ENCODE measurements at regions not wholly inside any gene's neighbourhood (a gene's known extent, or its start where the extent isn't known, plus 50 kb on each side); places are given as distances from the start of the nearest gene placed in this dataset.

- DNase-seq: no peak
These were observed 862.3 kb upstream of the PRMT6 start for GRCh38 chr1:106194206-106194605.

DNA sequence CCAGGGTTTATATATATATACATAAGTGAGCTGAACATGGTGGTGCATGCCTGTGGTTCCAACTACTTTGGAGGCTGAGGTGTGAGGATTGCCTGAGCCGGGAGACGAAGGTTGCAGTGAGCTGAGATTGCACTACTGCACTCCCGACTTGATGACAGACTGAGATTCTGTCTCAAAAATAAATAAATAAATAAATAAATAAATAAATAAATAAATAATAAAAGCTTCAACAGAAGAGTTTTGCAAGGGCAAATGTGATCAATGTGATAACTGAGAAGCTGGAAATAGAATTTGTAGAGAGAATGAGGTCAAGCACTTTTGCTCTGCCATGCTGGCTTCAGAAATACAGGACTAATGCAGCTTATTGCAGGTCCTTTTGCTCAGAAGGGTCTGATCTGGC is 855.8 kb upstream of the PRMT6 start:
- DNase-seq: no peak

DNA sequence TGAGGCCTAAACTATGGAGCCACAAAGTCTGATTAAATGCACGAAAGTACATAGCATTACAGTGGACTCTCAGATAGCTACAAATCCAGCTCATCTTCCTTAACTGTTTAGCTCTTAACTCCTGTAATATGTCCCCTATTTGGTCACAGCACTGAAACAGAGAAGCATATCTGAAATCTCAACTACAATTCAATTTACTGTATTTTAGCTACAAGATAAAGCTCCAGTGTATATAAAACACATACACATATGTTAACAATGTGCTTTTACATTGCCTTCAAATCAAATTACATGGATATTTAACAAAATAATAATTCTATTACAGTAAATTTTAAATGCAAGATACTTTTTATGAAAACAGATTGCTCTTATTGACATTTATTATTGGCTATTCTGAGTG is 849.3 kb upstream of the PRMT6 start:
- no peak for DNase-seq

DNA sequence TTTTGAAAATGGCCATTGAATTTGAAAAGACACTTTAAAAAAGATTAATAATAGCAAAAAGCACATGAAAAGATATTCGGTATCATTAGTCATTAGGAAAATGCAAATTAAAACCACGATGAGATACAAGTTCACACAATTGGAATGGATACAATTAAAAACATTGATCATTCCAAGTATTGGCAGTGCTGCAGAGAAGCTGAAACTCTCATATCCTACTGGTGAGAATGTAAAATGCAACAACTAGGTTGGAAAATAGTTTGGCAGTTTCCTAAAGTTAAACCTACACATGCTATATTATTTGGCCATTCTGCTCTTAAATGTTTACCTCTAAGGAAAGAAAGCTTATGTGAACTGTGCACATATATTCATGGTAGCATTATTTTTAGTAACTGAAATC is 838.7 kb upstream of the PRMT6 start:
- DNase-seq: no peak

- DNase-seq: no peak
These were observed 834.1 kb upstream of the PRMT6 start for GRCh38 chr1:106222403-106222802.

DNA sequence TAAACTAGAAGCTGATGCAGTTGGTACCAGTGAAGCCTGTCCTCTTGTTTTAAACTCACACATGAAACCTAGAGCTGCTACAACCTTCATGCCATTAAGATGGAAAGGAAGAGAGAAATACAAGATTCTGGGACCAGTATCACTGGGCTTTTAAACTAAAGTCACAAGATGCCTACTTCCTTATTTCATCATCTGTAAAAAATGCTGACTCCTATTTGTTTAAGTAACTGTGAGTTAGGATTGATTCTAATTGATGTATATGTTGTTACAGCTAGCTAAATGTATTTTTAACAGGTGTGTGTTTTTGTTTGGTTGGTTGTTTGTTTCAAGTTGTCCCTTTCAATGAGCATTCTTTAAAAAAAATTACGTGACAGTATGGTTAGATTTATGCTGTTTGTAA is 833.3 kb upstream of the PRMT6 start:
- DNase-seq: no peak

- DNase-seq: no peak
These were observed 832.0 kb upstream of the PRMT6 start for GRCh38 chr1:106224426-106224825.

DNA sequence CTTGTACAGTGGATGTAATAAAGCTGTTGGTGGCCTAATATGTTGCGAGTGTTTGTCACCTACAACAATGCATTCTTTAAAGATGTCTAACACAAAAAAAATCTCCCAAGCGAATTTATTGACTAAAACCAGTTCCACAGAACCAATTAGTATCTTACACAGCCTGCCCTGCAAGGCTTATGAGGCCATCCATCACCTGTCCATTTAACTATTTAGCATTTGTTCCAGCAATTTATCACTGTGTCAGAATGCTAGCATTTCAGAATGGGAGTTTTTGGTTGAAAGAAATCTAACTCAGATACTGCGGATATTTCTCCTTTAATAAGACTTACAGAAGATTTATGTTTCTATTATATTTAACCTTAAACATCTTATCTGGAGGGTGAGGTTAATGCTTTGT is 831.1 kb upstream of the PRMT6 start:
- no peak for DNase-seq

GRCh38 chr1:106226550-106226949 is 829.9 kb upstream of the PRMT6 start:
- DNase-seq: no peak

GRCh38 chr1:106232128-106232527 is 824.3 kb upstream of the PRMT6 start:
- DNase-seq: no peak

- no peak for DNase-seq
These were observed 823.0 kb upstream of the PRMT6 start for GRCh38 chr1:106233511-106233910.

- no peak for DNase-seq
These were observed 807.1 kb upstream of the PRMT6 start for GRCh38 chr1:106249365-106249764.

DNA sequence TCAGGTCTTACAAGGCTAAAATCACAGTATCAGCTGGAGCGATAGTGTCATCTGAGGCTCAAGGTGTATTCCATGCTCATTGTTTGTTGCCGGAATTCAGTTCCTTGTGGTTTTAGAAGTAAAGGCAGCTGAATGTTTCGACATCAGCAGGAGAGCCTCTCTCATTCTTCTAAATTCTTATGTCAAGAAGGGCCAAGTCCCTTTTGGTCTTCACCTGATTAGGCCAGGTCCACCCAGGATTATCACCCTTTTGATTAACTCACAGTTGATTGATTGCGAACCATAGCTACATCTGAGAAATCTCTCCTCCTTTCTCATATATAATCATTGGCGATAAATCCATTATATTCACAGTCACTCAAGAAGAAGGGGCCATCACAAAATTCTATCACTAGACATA is 806.7 kb upstream of the PRMT6 start:
- no peak for DNase-seq

GRCh38 chr1:106254748-106255147 is 801.7 kb upstream of the PRMT6 start:
- no peak for DNase-seq

DNA sequence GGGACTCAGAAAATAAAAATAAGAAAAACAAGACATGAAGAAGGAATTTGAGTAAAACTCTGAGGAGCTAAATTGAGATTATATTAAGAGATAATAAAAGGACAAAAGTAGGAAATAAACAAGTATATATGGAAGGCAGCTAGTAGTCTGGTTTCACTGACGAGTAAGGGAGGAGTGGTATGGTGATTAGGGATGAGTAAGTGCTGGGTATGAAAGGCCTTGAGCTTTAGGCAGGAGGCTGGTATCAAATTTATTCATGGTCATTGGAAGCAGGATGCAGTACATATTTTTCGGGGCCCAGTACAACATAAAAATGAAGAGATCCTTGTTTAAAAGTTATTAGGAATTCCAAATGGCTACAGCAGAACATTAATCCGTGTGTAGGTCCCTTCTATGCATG is 789.7 kb upstream of the PRMT6 start:
- DNase-seq: no peak

DNA sequence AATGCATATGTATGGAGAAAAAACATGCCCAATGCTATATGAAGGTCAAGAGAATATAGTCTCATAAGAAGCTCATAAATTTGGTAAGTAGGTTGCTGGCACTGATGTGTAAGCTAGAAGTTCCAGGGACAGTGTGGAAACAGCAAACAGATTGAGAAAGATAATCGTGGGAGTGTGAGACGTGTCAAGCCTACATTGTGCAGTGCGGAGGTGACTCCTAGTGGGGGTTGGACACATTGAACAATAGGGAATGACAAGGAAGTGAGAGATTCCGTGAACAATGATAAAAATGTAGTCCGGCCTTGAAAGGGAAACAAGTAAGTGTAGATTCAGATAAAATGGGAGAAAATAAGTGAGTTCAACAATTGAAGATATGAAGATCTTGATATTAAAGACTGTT is 788.4 kb upstream of the PRMT6 start:
- no peak for DNase-seq

DNA sequence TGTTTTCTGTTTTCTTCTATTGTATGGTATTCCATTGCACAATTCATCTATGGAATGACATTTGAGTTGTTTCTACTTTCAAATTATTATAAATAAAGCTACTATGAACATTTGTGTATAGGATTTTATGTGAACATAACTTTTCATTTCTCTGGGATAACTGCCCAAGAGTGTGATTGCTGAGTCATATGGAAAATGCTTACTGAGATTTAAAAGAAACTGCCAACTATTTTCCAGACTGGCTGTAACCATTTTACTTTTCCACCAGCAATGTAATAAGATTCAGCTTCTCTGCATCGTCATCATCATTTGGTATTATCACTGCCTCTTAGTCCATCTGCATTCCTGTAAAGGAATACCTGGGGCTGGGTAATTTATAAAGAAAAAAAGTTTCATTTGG is 779.6 kb upstream of the PRMT6 start:
- DNase-seq: no peak

GRCh38 chr1:106277786-106278185 is 778.7 kb upstream of the PRMT6 start:
- no peak for DNase-seq

DNA sequence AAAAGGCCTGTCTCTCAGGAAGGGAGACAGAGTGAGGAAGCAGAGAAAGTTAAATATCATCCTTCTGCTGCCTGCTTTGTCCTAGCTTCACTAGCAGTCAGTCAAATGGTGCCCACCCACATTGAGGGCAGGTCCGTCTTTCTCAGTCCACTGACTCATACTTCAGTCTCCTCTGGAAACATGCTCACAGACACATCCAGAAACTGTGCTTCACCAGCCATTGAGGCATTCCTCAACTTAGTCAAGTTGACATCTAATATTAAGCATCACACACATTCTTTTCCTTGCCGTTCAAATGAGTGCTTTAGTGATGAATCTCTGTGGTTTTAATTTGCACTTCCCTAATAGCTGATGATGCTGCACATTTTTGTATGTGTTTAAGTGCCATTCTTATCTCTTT is 777.8 kb upstream of the PRMT6 start:
- no peak for DNase-seq

GRCh38 chr1:106289265-106289928 is 767.1 kb upstream of the PRMT6 start:
- DNase-seq: no peak

GRCh38 chr1:106290805-106291501 is 765.5 kb upstream of the PRMT6 start:
- no peak for DNase-seq

DNA sequence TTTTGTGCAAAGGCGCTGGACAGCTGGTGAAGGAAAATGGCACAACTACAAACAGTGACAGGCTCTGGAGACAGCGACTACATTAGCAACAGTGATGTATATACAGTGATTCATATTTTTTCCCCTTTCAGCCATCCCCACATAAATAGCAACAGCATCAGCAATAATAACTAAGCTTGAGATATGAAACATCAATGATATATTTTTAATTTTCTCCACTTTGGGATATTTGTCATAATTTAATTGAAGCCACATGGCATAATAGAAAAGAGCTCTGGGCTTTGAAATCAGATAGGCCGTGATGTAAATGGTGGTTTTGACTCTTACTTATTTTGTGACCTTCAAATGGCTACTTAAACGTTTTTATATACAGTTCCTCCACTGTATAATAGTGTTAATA is 764.3 kb upstream of the PRMT6 start:
- no peak for DNase-seq

DNA sequence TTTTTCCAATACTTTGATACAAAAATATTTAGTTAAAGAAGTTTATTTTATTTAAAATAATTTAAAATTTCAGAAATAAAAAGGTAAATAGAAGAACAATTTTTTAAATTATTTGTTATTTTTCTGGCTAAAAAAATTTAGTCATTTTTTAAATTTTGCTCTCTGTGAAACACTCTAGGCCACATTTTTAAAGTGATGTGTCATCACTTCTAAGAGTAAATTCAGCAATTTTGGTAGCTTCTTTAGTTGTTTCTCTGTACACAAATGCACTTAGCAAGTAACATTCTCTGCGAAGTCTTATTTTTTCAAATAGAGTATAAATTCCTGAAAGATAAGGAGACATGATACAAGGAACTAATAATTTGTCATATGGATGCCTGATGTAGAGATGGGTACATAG is 760.0 kb upstream of the PRMT6 start:
- no peak for DNase-seq

DNA sequence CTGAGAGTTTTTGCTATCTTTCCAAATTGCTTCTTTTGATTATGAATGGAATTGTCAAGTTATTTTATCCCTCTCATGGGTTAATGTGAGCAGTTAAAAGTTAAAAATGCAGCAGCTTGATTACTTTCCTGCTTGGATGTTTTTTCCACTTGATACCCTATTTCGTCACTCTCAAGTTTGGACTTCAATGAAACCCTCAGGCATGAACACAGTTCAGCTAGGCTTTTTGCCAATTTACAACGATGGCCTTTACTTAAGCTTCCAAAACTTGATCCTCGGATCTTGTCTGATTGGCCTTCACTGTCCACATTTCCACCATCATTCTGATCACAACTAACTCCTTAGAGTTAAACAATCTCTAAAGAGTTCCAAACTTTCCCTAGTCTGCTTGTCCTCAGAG is 752.4 kb upstream of the PRMT6 start:
- DNase-seq: no peak

- DNase-seq: no peak
These were observed 736.9 kb upstream of the PRMT6 start for GRCh38 chr1:106319612-106320011.
